DND-41 (cell line): ENCODE measurements at regions not wholly inside any gene's neighbourhood (a gene's known extent, or its start where the extent isn't known, plus 50 kb on each side); places are given as distances from the start of the nearest gene placed in this dataset.

ENCODE experiments used
- ATAC-seq: fragments of 200-7000 bp; cut with Tn5 transposase; 3 replicates; pipeline ENCODE4 v1.9.1; 2021; ENCODE audit warnings: low read depth; ENCODE audit not compliant: insufficient read depth
- DNase-seq: peaks from one replicate; pipeline ENCODE4 v3.0.0-alpha.2; 2020
- H2AFZ ChIP-seq: 2 replicates; pipeline ENCODE4 v1.6.0; 2012; ENCODE audit warnings: low read depth, low read length
- H3K27ac ChIP-seq: 2 replicates; pipeline ENCODE4 v1.5.1; 2012; ENCODE audit warnings: low read length, inconsistent platforms
- H3K27me3 ChIP-seq: fragments of 200-600 bp; sonication (generic); 2 replicates; pipeline ENCODE4 v1.6.0; 2012; ENCODE audit warnings: low read length, mild to moderate bottlenecking, inconsistent platforms; ENCODE audit not compliant: insufficient read depth, poor library complexity
- H3K36me3 ChIP-seq: 2 replicates; pipeline ENCODE4 v1.5.1; 2012; ENCODE audit warnings: low read length, inconsistent platforms; ENCODE audit not compliant: insufficient read depth
- H3K4me1 ChIP-seq: 2 replicates; pipeline ENCODE4 v1.5.1; 2012; ENCODE audit warnings: mild to moderate bottlenecking, low read length; ENCODE audit not compliant: insufficient read depth
- H3K4me2 ChIP-seq: 2 replicates; pipeline ENCODE4 v1.6.0; 2012; ENCODE audit warnings: mild to moderate bottlenecking, moderate library complexity, low read length, inconsistent platforms; ENCODE audit not compliant: insufficient read depth
- H3K4me3 ChIP-seq, 2 experiments: fragments of 200-600 bp in 1 of 2; shearing (Covaris generic) in 1 of 2; 2 replicates each; pipeline ENCODE4 v1.5.1; 2012 to 2016; ENCODE audit warnings: inconsistent platforms in 2 of 2, low read length in 2 of 2, mild to moderate bottlenecking in 2 of 2, low read depth in 1 of 2, moderate library complexity in 1 of 2
- H3K79me2 ChIP-seq: 2 replicates; pipeline ENCODE4 v1.6.0; 2012; ENCODE audit warnings: low read length, inconsistent platforms; ENCODE audit not compliant: insufficient read depth
- H3K9ac ChIP-seq: 2 replicates; pipeline ENCODE4 v1.6.0; 2012; ENCODE audit warnings: low read depth, mild to moderate bottlenecking, inconsistent platforms, low read length, moderate library complexity
- H3K9me3 ChIP-seq: 2 replicates; pipeline ENCODE4 v1.5.1; 2012; ENCODE audit warnings: low read length, moderate library complexity, mild to moderate bottlenecking, inconsistent platforms; ENCODE audit not compliant: insufficient read depth, severe bottlenecking
- H4K20me1 ChIP-seq: 2 replicates; pipeline ENCODE4 v1.6.0; 2012; ENCODE audit warnings: low read length; ENCODE audit not compliant: insufficient read depth
- EZH2 ChIP-seq: IDR thresholded peaks from 3 replicates; pipeline ENCODE4 v1.6.1; 2012; ENCODE audit warnings: borderline replicate concordance, low read depth, mild to moderate bottlenecking, moderate library complexity, low read length, inconsistent platforms; ENCODE audit not compliant: severe bottlenecking
- TF ChIP-seq, protein P1 (sequence below): IDR thresholded peaks from 2 replicates; pipeline ENCODE4 v1.5.1; 2012; ENCODE audit warnings: borderline replicate concordance, low read length, moderate library complexity, mild to moderate bottlenecking; ENCODE audit not compliant: poor library complexity, severe bottlenecking; ENCODE audit errors: extremely low read depth

DNA sequence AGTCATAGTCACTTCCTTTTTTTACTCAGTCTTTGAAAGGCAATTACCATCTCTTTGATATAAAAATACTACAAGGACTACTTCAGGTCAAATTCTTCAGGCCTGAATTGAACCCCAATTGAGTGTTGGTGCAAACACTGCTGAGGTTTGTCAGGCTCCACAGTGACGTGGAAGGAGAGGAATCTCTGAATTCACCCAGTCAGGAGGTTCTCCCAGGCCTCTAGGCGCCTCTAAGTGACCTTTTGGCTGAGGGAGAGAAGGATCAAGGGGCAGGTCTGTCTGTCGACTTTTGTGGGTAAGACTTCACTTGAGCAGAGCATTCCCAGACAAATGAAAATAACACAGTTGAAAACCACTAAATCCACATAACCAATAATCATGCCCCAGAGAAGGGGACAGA is 227.6 kb upstream of the CHRNA7 start:
- no peak overlapping the region for H3K9ac ChIP-seq
- TF ChIP-seq EZH2, result no peak
- TF ChIP-seq, protein P1, sequence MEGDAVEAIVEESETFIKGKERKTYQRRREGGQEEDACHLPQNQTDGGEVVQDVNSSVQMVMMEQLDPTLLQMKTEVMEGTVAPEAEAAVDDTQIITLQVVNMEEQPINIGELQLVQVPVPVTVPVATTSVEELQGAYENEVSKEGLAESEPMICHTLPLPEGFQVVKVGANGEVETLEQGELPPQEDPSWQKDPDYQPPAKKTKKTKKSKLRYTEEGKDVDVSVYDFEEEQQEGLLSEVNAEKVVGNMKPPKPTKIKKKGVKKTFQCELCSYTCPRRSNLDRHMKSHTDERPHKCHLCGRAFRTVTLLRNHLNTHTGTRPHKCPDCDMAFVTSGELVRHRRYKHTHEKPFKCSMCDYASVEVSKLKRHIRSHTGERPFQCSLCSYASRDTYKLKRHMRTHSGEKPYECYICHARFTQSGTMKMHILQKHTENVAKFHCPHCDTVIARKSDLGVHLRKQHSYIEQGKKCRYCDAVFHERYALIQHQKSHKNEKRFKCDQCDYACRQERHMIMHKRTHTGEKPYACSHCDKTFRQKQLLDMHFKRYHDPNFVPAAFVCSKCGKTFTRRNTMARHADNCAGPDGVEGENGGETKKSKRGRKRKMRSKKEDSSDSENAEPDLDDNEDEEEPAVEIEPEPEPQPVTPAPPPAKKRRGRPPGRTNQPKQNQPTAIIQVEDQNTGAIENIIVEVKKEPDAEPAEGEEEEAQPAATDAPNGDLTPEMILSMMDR, result no peak
- H4K20me1 ChIP-seq, result no peaks in the 10 kb centered on the region
- no peak overlapping the region for H3K27ac ChIP-seq
- no peaks in the 10 kb centered on the region for H3K79me2 ChIP-seq
- H3K9me3 ChIP-seq, result no peaks in the 10 kb centered on the region
- H3K4me2 ChIP-seq, result no peak overlapping the region
- DNase-seq, result no peak
- H3K27me3 ChIP-seq, result peaks cover 13% of the 10 kb centered on the region
- H3K36me3 ChIP-seq, result no peaks in the 10 kb centered on the region
- ATAC-seq, result no peak
- no peak overlapping the region for H3K4me3 ChIP-seq
- no peak overlapping the region for H2AFZ ChIP-seq
- no peaks in the 10 kb centered on the region for H3K4me1 ChIP-seq

DNA sequence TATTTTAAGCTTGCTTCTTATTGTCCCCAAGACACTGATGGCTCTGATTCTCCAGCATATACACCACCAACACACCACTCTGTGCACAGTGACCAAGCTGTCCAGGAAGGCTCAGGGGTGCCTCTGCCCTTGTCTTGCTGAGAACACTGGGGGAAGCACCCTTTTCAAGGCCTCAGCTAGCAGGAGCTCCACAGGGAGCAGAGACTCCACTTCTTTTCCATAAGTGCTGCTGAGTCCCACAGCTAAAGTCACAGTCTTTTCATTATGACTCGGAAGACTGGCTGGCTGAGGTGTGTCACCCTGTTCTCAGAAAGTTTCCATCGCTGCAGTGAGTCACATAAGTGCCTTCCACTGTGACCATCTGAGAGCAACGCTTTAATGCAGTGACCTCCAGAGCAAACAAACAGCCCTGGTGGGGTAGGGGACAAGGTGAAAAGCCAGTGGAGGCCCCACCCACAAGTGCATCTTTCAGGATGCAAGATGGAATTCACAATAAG is 226.9 kb upstream of the CHRNA7 start:
- no peak overlapping the region for H3K27ac ChIP-seq
- no peak for TF ChIP-seq EZH2
- TF ChIP-seq, protein P1, result no peak
- no peak for DNase-seq

DNA sequence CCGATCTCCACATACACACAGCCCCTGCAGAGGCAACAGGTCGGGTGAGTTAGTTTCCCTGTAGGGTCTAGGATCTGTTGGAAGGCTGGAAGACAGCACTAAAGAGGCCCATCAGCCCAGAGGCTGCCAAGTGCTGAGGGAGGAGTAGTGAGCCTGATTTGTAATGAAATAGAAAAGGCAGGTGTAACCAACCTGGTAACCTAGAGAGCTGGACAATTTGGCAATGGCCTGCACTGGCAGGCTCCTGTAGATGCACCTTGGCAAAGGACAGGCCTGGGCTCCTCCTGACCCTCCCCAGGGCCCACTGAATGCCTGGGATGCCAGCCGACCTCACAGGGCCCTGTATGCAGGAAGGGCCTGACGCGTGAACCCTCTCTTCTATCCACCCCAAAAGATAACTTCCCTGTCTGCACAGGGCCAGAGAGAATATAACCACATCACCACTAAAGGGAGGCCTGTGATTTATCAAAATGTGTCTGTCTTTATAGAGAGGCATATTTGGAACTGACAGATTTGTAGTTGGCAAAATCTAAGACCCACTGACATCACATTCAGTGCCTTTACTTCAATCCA is 225.1 kb upstream of the CHRNA7 start:
- TF ChIP-seq, protein P1, result no peak
- no peak for TF ChIP-seq EZH2
- no peak for ATAC-seq

More for the DNA sequence above, 226.9 kb upstream of the CHRNA7 start:
- ATAC-seq, result no peak
- Histone ChIP-seq H3K9ac (no peak overlapping the region), H2AFZ (no peak overlapping the region), H3K4me3 (no peak overlapping the region), H3K27me3 (peaks cover 13% of the 10 kb centered on the region), H3K9me3 (no peaks in the 10 kb centered on the region), H3K4me1 (no peaks in the 10 kb centered on the region), H3K79me2 (no peaks in the 10 kb centered on the region), H4K20me1 (no peaks in the 10 kb centered on the region), H3K36me3 (no peaks in the 10 kb centered on the region), H3K4me2 (no peak overlapping the region)

More for the DNA sequence above, 225.1 kb upstream of the CHRNA7 start:
- no peak for DNase-seq
- Histone ChIP-seq H4K20me1 (no peaks in the 10 kb centered on the region), H2AFZ (no peak overlapping the region), H3K79me2 (no peaks in the 10 kb centered on the region), H3K27ac (no peak overlapping the region), H3K9ac (no peak overlapping the region), H3K4me3 (no peak overlapping the region), H3K9me3 (no peaks in the 10 kb centered on the region), H3K27me3 (peaks cover 9% of the 10 kb centered on the region), H3K4me2 (no peak overlapping the region), H3K4me1 (no peaks in the 10 kb centered on the region), H3K36me3 (no peaks in the 10 kb centered on the region)
